Smooth muscle cell (in vitro differentiated cells): ENCODE measurements at regions not wholly inside any gene's neighbourhood (a gene's known extent, or its start where the extent isn't known, plus 50 kb on each side); places are given as distances from the start of the nearest gene placed in this dataset.

Experiments
- DNase-seq: peaks from one replicate; lab custom pipeline; 2025; ENCODE audit not compliant: unreplicated experiment; lab: John Stamatoyannopoulos, UW
- H2AFZ ChIP-seq: fragments of 200-600 bp; sonication (generic); 2 replicates; pipeline ENCODE4 v1.6.0; 2016; ENCODE audit warnings: antibody characterized with exemption, low read depth, mild to moderate bottlenecking
- H3F3A ChIP-seq: fragments of 200-600 bp; sonication (generic); 2 replicates; pipeline ENCODE4 v1.6.0; 2017; ENCODE audit warnings: antibody characterized with exemption, low read depth
- H3K27ac ChIP-seq: fragments of 200-600 bp; sonication (generic); 2 replicates; pipeline ENCODE4 v1.5.1; 2016; ENCODE audit warnings: low read depth, mild to moderate bottlenecking
- H3K27me3 ChIP-seq: fragments of 200-600 bp; sonication (generic); 2 replicates; pipeline ENCODE4 v1.6.1; 2016; ENCODE audit warnings: low read depth, mild to moderate bottlenecking
- H3K36me3 ChIP-seq: fragments of 200-600 bp; sonication (generic); 2 replicates; pipeline ENCODE4 v1.5.1; 2016; ENCODE audit warnings: low read depth
- H3K4me1 ChIP-seq: fragments of 200-600 bp; sonication (generic); 2 replicates; pipeline ENCODE4 v1.5.1; 2016; ENCODE audit warnings: low read depth
- H3K4me2 ChIP-seq: fragments of 200-600 bp; sonication (generic); 2 replicates; pipeline ENCODE4 v1.6.0; 2016; ENCODE audit warnings: mild to moderate bottlenecking
- H3K4me3 ChIP-seq: fragments of 200-600 bp; sonication (generic); 2 replicates; pipeline ENCODE4 v1.5.1; 2016; ENCODE audit warnings: mild to moderate bottlenecking
- H3K79me2 ChIP-seq: fragments of 200-600 bp; sonication (generic); 2 replicates; pipeline ENCODE4 v1.6.0; 2016; ENCODE audit warnings: low read depth, mild to moderate bottlenecking
- H3K9ac ChIP-seq: fragments of 200-600 bp; sonication (generic); 2 replicates; pipeline ENCODE4 v1.6.0; 2016; ENCODE audit warnings: low read depth
- H3K9me3 ChIP-seq: fragments of 200-600 bp; sonication (generic); replicated peaks from 2 replicates; pipeline ENCODE4 v1.5.1; 2016; ENCODE audit warnings: low read depth
- H4K20me1 ChIP-seq: fragments of 200-600 bp; sonication (generic); 2 replicates; pipeline ENCODE4 v1.6.0; 2016; ENCODE audit warnings: low read depth
- WGBS: methylation state at CpG from one replicate; pipeline ENCODE4 v1.1.7; 2016; ENCODE audit warnings: low lambda C conversion rate; 5-methylcytosine and 5-hydroxymethylcytosine counted together
- TF ChIP-seq, protein P1 (sequence below): fragments of 200-600 bp; sonication (generic); IDR thresholded peaks from 2 replicates; pipeline ENCODE4 v1.5.1; 2017; ENCODE audit warnings: borderline replicate concordance, mild to moderate bottlenecking, antibody characterized with exemption; ENCODE audit not compliant: insufficient read depth, poor library complexity, severe bottlenecking

DNA sequence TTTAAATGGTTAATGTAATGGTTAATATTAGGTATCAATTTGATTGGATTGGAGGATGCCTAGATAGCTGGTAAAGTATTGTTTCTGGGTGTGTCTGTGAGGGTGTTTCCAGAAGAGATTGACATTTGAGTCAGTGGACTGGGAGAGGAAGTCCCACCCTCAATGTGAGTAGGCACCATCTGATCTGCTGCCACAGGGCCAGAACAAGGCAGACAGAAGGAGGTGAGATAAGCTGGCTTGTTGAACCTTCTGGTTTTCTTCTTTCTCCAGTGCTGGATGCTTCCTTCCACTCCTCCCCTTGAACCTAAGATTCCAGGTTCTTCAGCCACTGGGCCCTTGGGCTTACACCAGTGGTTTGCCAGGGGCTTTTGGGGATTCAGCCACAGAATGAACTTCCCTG lies 756.5 kb upstream of the LRFN5 start:
- Histone ChIP-seq H3K36me3 (no peaks in the 10 kb centered on the region), H3K79me2 (no peaks in the 10 kb centered on the region), H3F3A (no peaks in the 10 kb centered on the region), H4K20me1 (no peaks in the 10 kb centered on the region), H3K4me1 (no peaks in the 10 kb centered on the region), H3K27me3 (no peaks in the 10 kb centered on the region), H3K4me2 (no peak overlapping the region), H3K9me3 (no peaks in the 10 kb centered on the region), H3K9ac (no peak overlapping the region), H2AFZ (no peak overlapping the region), H3K27ac (no peak overlapping the region), H3K4me3 (no peak overlapping the region)
- TF ChIP-seq, protein P1, sequence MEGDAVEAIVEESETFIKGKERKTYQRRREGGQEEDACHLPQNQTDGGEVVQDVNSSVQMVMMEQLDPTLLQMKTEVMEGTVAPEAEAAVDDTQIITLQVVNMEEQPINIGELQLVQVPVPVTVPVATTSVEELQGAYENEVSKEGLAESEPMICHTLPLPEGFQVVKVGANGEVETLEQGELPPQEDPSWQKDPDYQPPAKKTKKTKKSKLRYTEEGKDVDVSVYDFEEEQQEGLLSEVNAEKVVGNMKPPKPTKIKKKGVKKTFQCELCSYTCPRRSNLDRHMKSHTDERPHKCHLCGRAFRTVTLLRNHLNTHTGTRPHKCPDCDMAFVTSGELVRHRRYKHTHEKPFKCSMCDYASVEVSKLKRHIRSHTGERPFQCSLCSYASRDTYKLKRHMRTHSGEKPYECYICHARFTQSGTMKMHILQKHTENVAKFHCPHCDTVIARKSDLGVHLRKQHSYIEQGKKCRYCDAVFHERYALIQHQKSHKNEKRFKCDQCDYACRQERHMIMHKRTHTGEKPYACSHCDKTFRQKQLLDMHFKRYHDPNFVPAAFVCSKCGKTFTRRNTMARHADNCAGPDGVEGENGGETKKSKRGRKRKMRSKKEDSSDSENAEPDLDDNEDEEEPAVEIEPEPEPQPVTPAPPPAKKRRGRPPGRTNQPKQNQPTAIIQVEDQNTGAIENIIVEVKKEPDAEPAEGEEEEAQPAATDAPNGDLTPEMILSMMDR, result no peak
- DNase-seq, result no peak

DNA sequence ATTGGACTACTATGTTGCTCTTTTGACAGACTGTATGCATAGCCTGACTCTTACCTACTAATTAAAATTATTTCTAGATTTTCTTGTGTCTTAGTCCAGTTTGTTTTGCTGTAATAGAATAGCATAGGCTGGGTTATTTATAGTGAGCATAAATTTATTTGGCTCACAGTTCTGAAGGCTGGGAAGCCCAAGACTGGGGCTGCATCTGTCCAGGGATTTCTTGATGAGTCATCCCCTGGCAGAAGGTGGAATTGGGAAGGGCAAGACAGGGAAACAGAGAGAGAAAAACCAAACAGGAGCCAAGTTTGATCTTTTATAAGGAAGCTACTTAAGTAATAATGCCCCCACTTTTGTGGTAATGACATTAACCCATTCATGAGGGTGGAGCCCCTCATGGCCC lies 759.2 kb upstream of the LRFN5 start:
- Histone ChIP-seq H3K27me3 (no peaks in the 10 kb centered on the region), H4K20me1 (no peaks in the 10 kb centered on the region), H3K4me2 (no peak overlapping the region), H3K9me3 (no peaks in the 10 kb centered on the region), H2AFZ (no peak overlapping the region), H3F3A (no peaks in the 10 kb centered on the region), H3K4me1 (no peaks in the 10 kb centered on the region), H3K36me3 (no peaks in the 10 kb centered on the region), H3K79me2 (no peaks in the 10 kb centered on the region), H3K27ac (no peak overlapping the region), H3K4me3 (no peak overlapping the region), H3K9ac (no peak overlapping the region)
- TF ChIP-seq, protein P1, result no peak
- no peak for DNase-seq

DNA sequence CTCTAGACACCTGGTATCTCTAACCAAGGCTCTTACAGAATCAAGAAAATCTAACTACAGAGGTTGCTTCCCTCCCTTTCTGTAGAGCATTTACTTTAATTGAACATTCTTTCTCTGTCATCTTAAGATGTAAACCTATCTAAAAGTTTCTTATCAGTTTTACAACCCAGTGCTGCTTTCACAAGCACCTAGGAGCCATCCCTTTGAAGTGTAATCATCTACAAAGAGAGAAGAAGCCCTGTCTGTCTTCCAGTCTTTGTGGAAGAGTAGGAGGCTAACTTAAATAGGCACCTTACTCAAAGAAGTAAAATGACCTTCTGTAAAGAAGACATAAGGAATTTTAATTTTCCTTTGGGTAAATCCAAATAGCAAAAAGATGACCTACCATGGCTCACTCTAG lies 763.9 kb upstream of the LRFN5 start:
- H3F3A ChIP-seq, result no peaks in the 10 kb centered on the region
- no peak overlapping the region for H3K4me2 ChIP-seq
- no peak overlapping the region for H2AFZ ChIP-seq
- no peaks in the 10 kb centered on the region for H3K9me3 ChIP-seq
- no peak overlapping the region for H3K9ac ChIP-seq
- H3K27ac ChIP-seq, result no peak overlapping the region
- TF ChIP-seq, protein P1, result no peak
- H4K20me1 ChIP-seq, result no peaks in the 10 kb centered on the region
- no peak overlapping the region for H3K4me3 ChIP-seq
- no peaks in the 10 kb centered on the region for H3K4me1 ChIP-seq
- no peaks in the 10 kb centered on the region for H3K36me3 ChIP-seq
- DNase-seq, result no peak
- H3K79me2 ChIP-seq, result no peaks in the 10 kb centered on the region
- H3K27me3 ChIP-seq, result no peaks in the 10 kb centered on the region

DNA sequence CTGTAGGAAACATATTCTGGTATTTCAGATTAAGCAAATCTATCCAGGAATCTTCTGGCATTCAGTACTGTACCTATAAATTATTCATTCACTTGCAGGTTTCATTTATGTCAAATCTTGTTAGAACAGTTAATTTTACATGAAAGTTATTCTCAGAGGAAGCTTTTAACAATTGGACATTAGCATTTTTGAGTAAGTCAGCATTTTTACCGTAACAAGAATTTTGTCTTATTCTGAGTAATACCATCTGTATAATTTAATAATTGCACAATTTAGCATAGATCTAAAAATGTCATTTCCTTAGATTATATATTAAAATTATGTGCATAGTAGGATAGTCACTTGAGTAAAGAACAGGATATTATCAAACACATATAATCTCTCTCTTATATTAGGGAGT lies 764.8 kb upstream of the LRFN5 start:
- no peaks in the 10 kb centered on the region for H3K79me2 ChIP-seq
- no peaks in the 10 kb centered on the region for H4K20me1 ChIP-seq
- H3K27me3 ChIP-seq, result no peaks in the 10 kb centered on the region
- 94% methylated on average over 1 of the region's 1 CpG for WGBS
- no peak overlapping the region for H3K4me2 ChIP-seq
- H2AFZ ChIP-seq, result no peak overlapping the region
- H3K27ac ChIP-seq, result no peak overlapping the region
- no peaks in the 10 kb centered on the region for H3K36me3 ChIP-seq
- no peak overlapping the region for H3K4me3 ChIP-seq
- DNase-seq, result no peak
- no peaks in the 10 kb centered on the region for H3F3A ChIP-seq
- no peaks in the 10 kb centered on the region for H3K4me1 ChIP-seq
- TF ChIP-seq, protein P1, result no peak
- H3K9me3 ChIP-seq, result no peaks in the 10 kb centered on the region
- no peak overlapping the region for H3K9ac ChIP-seq
